GM23248 (cell line): ENCODE measurements at regions not wholly inside any gene's neighbourhood (a gene's known extent, or its start where the extent isn't known, plus 50 kb on each side); places are given as distances from the start of the nearest gene placed in this dataset.

Experiments used
- DNase-seq: peaks from one replicate; pipeline ENCODE4 v3.0.0-alpha.2; 2015
- H2AFZ ChIP-seq: fragments of 200-600 bp; sonication (generic); 2 replicates; pipeline ENCODE4 v1.6.1; 2016; ENCODE audit warnings: antibody characterized with exemption
- H3F3A ChIP-seq: fragments of 200-600 bp; sonication (generic); 2 replicates; pipeline ENCODE4 v1.6.1; 2016; ENCODE audit warnings: mild to moderate bottlenecking, antibody characterized with exemption, mixed run types; ENCODE audit not compliant: insufficient read depth
- H3K27ac ChIP-seq: fragments of 200-600 bp; sonication (generic); 2 replicates; pipeline ENCODE4 v1.5.1; 2016; ENCODE audit warnings: mild to moderate bottlenecking
- H3K27me3 ChIP-seq: fragments of 200-600 bp; sonication (generic); replicated peaks from 2 replicates; pipeline ENCODE4 v1.6.1; 2016; ENCODE audit warnings: mild to moderate bottlenecking; ENCODE audit not compliant: insufficient read depth
- H3K36me3 ChIP-seq: fragments of 200-600 bp; sonication (generic); 2 replicates; pipeline ENCODE4 v1.6.1; 2016; ENCODE audit warnings: low read depth, mild to moderate bottlenecking
- H3K4me1 ChIP-seq: fragments of 200-600 bp; sonication (generic); 2 replicates; pipeline ENCODE4 v1.6.1; 2016; ENCODE audit warnings: mild to moderate bottlenecking; ENCODE audit not compliant: insufficient read depth
- H3K4me2 ChIP-seq: fragments of 200-600 bp; sonication (generic); one replicate; pipeline ENCODE4 v1.6.1; 2016; ENCODE audit warnings: mild to moderate bottlenecking; ENCODE audit not compliant: unreplicated experiment
- H3K4me3 ChIP-seq: fragments of 200-600 bp; sonication (generic); 2 replicates; pipeline ENCODE4 v1.5.1; 2016; ENCODE audit warnings: mild to moderate bottlenecking
- H3K79me2 ChIP-seq: fragments of 200-600 bp; sonication (generic); 2 replicates; pipeline ENCODE4 v1.6.1; 2016; ENCODE audit warnings: mild to moderate bottlenecking; ENCODE audit not compliant: insufficient read depth
- H3K9ac ChIP-seq: fragments of 200-600 bp; sonication (generic); 2 replicates; pipeline ENCODE4 v1.6.1; 2016; ENCODE audit warnings: mild to moderate bottlenecking
- H3K9me2 ChIP-seq: fragments of 200-600 bp; sonication (generic); 2 replicates; pipeline ENCODE4 v1.6.1; 2016; ENCODE audit warnings: mixed run types, mild to moderate bottlenecking, moderate library complexity; ENCODE audit not compliant: insufficient read depth
- H3K9me3 ChIP-seq: fragments of 200-600 bp; sonication (generic); one replicate; pipeline ENCODE4 v1.6.1; 2017; ENCODE audit warnings: low read depth
- H4K20me1 ChIP-seq: fragments of 200-600 bp; sonication (generic); 2 replicates; pipeline ENCODE4 v1.6.0; 2016; ENCODE audit not compliant: insufficient read depth
- EZH2 ChIP-seq: fragments of 200-600 bp; sonication (generic); IDR thresholded peaks from 2 replicates; pipeline ENCODE4 v1.6.1; 2018; ENCODE audit warnings: antibody characterized with exemption, mild to moderate bottlenecking; ENCODE audit not compliant: insufficient read depth, poor library complexity, severe bottlenecking
- EZH2phosphoT487 ChIP-seq: fragments of 200-600 bp; sonication (generic); IDR thresholded peaks from 2 replicates; pipeline ENCODE4 v1.6.1; 2018; ENCODE audit warnings: antibody characterized with exemption, moderate library complexity, mild to moderate bottlenecking, low read depth; ENCODE audit not compliant: insufficient read depth
- WGBS, 2 experiments: methylation state at CpG; one replicate each; pipeline ENCODE4 v1.1.6; 2015 to 2017; ENCODE audit warnings: low lambda C conversion rate in 2 of 2, low coverage in 1 of 2; ENCODE audit errors: missing lambda C conversion rate in 2 of 2; 5-methylcytosine and 5-hydroxymethylcytosine counted together
- in situ Hi-C: fragments of 300-500 bp; cut with MboI; formaldehyde crosslinking; loops from 2 replicates; pipeline ENCODE4 v1.15.0; 2020

DNA sequence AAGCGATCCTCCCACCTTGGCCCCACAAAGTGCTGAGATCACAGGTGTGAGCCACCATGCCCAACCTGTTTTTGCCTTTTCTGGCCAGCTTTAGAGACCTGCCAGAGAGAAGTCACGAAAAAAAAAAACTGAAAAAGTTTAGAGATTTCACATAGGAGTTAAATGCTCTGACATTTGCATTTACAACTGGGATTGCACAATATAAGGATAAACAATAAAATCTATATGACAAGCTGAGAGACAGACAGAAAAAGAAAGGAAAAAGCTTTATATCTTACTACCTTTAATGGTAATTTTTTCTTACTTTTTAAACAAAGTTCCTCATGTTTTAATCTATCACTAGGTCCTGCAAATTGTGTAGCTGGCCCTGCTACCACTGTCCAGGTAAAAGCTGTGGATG, 466.5 kb downstream of the TXNL1 start:
- no peaks in the 10 kb centered on the region for H3K9me3 ChIP-seq
- no peaks in the 10 kb centered on the region for H3K79me2 ChIP-seq
- in situ Hi-C loops = no loop called here
- H3F3A ChIP-seq = peaks cover 18% of the 10 kb centered on the region
- no peak overlapping the region for H3K9ac ChIP-seq
- no peaks in the 10 kb centered on the region for H4K20me1 ChIP-seq
- H3K36me3 ChIP-seq = no peaks in the 10 kb centered on the region
- DNase-seq = no peak
- H2AFZ ChIP-seq = no peak overlapping the region
- no peak overlapping the region for H3K4me3 ChIP-seq
- WGBS, 2 experiments = 89 to 96% methylated on average over 2 of the region's 2 CpGs
- H3K4me1 ChIP-seq = peaks cover 28% of the 10 kb centered on the region
- no peak overlapping the region for H3K27ac ChIP-seq
- H3K9me2 ChIP-seq = no peaks in the 10 kb centered on the region
- H3K4me2 ChIP-seq = no peak overlapping the region
- H3K27me3 ChIP-seq = no peaks in the 10 kb centered on the region
- no peak for TF ChIP-seq EZH2phosphoT487
- no peak for TF ChIP-seq EZH2

GRCh38 chr18:56168049-56168781, 470.2 kb downstream of the TXNL1 start:
- peak overlapping the region; percentile 61 for H3K27ac ChIP-seq
- H3K4me2 ChIP-seq = peak overlapping the region; percentile 80
- peaks cover 32% of the 10 kb centered on the region for H3K4me1 ChIP-seq
- peak overlapping the region; percentile 46 for H3K9ac ChIP-seq
- H2AFZ ChIP-seq = peak overlapping the region; percentile 83
- in situ Hi-C loops = no loop called here
- no peak for TF ChIP-seq EZH2
- TF ChIP-seq EZH2phosphoT487 = no peak
- no peaks in the 10 kb centered on the region for H3K9me3 ChIP-seq
- no peaks in the 10 kb centered on the region for H3K36me3 ChIP-seq
- H3K9me2 ChIP-seq = no peaks in the 10 kb centered on the region
- WGBS, 2 experiments = 15 to 21% methylated on average over 5 of the region's 5 CpGs
- no peaks in the 10 kb centered on the region for H3K79me2 ChIP-seq
- peaks cover 21% of the 10 kb centered on the region for H3F3A ChIP-seq
- no peaks in the 10 kb centered on the region for H4K20me1 ChIP-seq
- DNase-seq = peak; percentile 86
- H3K27me3 ChIP-seq = no peaks in the 10 kb centered on the region
- H3K4me3 ChIP-seq = peak overlapping the region; percentile 52

GRCh38 chr18:56167366-56167765, 471.0 kb downstream of the TXNL1 start:
- DNase-seq = no peak
- Histone ChIP-seq H3K4me1 (peaks cover 32% of the 10 kb centered on the region), H3K27ac (peak overlapping the region; percentile 61), H3K79me2 (no peaks in the 10 kb centered on the region), H3K9me2 (no peaks in the 10 kb centered on the region), H3K4me2 (peak overlapping the region; percentile 80), H3K27me3 (no peaks in the 10 kb centered on the region), H3F3A (peaks cover 21% of the 10 kb centered on the region), H3K9ac (peak overlapping the region; percentile 46; the same call in 1 of the 2 replicates), H3K9me3 (no peaks in the 10 kb centered on the region), H4K20me1 (no peaks in the 10 kb centered on the region), H2AFZ (peak overlapping the region; percentile 83), H3K4me3 (0 out of 2 replicates have a peak overlapping the region, but pooled peaks have one; percentile 52), H3K36me3 (no peaks in the 10 kb centered on the region)
- in situ Hi-C loops = no loop called here
- 79 to 81% methylated on average over 4 of the region's 4 CpGs for WGBS, 2 experiments
- TF ChIP-seq EZH2 = no peak
- TF ChIP-seq EZH2phosphoT487 = no peak

DNA sequence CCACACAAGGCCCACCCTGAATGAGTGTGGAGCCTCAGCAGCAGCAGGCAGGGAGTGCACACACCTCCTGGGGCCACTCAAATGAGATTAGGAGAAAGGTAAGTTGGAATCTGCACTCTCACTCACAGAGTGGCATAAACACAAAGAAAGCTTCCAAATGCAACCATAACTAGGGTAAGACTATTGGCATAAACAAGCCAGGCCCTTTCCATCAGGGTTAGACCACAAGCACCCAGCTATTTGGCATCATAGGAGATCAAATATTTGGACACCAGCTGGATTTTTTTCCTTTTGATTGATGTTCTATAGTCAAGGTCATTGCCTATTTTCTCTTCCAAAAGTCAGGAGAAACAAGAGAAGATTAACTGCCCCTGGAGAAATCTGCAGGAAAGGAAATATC, 471.5 kb downstream of the TXNL1 start:
- no peak for DNase-seq
- no peak overlapping the region for H2AFZ ChIP-seq
- H3K27me3 ChIP-seq = no peaks in the 10 kb centered on the region
- in situ Hi-C loops = no loop called here
- no peaks in the 10 kb centered on the region for H3K9me3 ChIP-seq
- peaks cover 21% of the 10 kb centered on the region for H3F3A ChIP-seq
- H3K79me2 ChIP-seq = no peaks in the 10 kb centered on the region
- no peak overlapping the region for H3K9ac ChIP-seq
- no peaks in the 10 kb centered on the region for H3K9me2 ChIP-seq
- H3K4me2 ChIP-seq = peak overlapping the region; percentile 80
- peaks cover 32% of the 10 kb centered on the region for H3K4me1 ChIP-seq
- H4K20me1 ChIP-seq = no peaks in the 10 kb centered on the region
- no peak for TF ChIP-seq EZH2phosphoT487
- no peak for TF ChIP-seq EZH2
- no peaks in the 10 kb centered on the region for H3K36me3 ChIP-seq
- no peak overlapping the region for H3K4me3 ChIP-seq
- H3K27ac ChIP-seq = no peak overlapping the region
